Nephron progenitor cell (in vitro differentiated cells): ENCODE measurements at regions not wholly inside any gene's neighbourhood (a gene's known extent, or its start where the extent isn't known, plus 50 kb on each side); places are given as distances from the start of the nearest gene placed in this dataset.

Experiments
- DNase-seq: peaks from one replicate; pipeline ENCODE4 v3.0.0; 2021
- H3K27ac Mint-ChIP-seq: 2 replicates; pipeline ENCODE4 v1.8.0; 2021; ENCODE audit warnings: mild to moderate bottlenecking, moderate library complexity, mixed read lengths
- H3K27me3 Mint-ChIP-seq: 2 replicates; pipeline ENCODE4 v1.8.0; 2021; ENCODE audit warnings: mild to moderate bottlenecking, low read depth, mixed read lengths; ENCODE audit not compliant: poor library complexity
- H3K36me3 Mint-ChIP-seq: 2 replicates; pipeline ENCODE4 v1.8.0; 2021; ENCODE audit warnings: low read depth, mixed read lengths
- H3K4me1 Mint-ChIP-seq: 2 replicates; pipeline ENCODE4 v1.8.0; 2021; ENCODE audit warnings: mixed read lengths
- H3K4me3 Mint-ChIP-seq: 2 replicates; pipeline ENCODE4 v1.8.0; 2021; ENCODE audit warnings: mild to moderate bottlenecking, moderate library complexity, mixed read lengths
- H3K9me3 Mint-ChIP-seq: 2 replicates; pipeline ENCODE4 v1.8.0; 2021; ENCODE audit warnings: mild to moderate bottlenecking, moderate library complexity, mixed read lengths
- TF ChIP-seq, protein P1 (sequence below): fragments of 200-600 bp; sonication (generic); IDR thresholded peaks from 2 replicates; pipeline ENCODE4 v1.5.0; 2021; ENCODE audit warnings: antibody characterized with exemption

DNA sequence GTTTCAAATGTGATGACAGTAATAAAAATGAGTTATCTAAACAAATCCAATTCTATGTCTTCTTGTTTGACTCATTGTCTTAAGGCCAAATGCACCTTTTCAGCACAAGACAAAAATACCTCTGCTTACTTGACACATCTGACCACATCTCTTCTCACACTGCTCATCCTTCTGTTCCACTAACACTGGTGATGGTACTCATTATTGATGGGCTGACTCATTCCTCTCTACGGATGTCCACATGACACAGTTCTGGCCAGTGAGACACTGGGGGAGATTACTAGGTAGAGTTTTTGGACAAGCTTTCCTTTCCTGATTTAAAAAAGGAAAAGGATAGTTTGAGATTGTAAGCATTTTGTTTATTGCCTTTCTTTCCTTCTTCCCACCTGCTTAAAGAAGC lies 410.6 kb upstream of the THRB start:
- TF ChIP-seq, protein P1, sequence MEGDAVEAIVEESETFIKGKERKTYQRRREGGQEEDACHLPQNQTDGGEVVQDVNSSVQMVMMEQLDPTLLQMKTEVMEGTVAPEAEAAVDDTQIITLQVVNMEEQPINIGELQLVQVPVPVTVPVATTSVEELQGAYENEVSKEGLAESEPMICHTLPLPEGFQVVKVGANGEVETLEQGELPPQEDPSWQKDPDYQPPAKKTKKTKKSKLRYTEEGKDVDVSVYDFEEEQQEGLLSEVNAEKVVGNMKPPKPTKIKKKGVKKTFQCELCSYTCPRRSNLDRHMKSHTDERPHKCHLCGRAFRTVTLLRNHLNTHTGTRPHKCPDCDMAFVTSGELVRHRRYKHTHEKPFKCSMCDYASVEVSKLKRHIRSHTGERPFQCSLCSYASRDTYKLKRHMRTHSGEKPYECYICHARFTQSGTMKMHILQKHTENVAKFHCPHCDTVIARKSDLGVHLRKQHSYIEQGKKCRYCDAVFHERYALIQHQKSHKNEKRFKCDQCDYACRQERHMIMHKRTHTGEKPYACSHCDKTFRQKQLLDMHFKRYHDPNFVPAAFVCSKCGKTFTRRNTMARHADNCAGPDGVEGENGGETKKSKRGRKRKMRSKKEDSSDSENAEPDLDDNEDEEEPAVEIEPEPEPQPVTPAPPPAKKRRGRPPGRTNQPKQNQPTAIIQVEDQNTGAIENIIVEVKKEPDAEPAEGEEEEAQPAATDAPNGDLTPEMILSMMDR = no peak
- Mint-ChIP-seq H3K9me3 (no peaks in the 10 kb centered on the region), H3K27me3 (no peaks in the 10 kb centered on the region), H3K4me1 (peaks cover 2% of the 10 kb centered on the region), H3K4me3 (no peak overlapping the region), H3K27ac (no peak overlapping the region), H3K36me3 (no peaks in the 10 kb centered on the region)
- DNase-seq = no peak

DNA sequence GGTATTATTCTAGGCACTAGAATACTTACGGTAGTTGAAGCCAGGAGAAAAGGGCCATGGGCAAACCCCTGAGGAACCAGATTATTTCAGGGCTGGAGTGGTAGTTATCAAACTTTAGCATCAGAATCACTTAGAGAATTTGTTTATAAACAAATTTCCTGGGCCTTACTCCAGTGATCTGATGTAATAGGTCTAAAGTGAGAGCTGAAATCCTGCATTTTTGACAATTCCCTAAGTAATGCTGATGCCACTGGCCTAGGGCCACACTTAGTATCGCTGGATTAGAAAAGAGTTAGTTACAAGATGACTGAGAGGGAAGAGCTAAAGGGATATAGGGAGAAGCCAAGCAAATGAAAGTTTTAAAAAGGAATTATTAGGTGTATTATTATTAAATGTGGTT lies 412.5 kb upstream of the THRB start:
- Mint-ChIP-seq H3K27ac (no peak overlapping the region), H3K27me3 (peaks cover 4% of the 10 kb centered on the region)

DNA sequence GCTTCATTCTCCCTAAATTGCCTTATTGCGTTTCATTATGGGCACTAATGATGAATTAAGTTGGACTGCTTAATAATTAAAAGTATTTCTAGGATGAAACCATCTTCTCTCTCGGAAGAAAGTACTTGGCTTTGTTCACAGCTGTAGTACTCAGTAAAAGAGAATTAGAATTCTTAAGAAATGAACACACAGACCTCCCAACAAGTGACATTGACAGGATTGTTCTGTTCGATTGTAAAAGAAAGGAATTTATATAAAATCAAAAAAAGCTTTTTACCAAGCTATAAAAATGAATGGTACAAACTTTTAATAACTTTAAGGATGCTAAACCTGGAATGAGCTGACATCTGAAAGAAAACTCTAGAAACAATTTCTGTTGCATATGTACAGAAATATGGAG lies 416.4 kb upstream of the THRB start:
- DNase-seq = no peak
- Mint-ChIP-seq H3K27me3 (peaks cover 7% of the 10 kb centered on the region), H3K4me1 (no peaks in the 10 kb centered on the region), H3K9me3 (peaks cover 8% of the 10 kb centered on the region), H3K27ac (no peak overlapping the region), H3K36me3 (no peaks in the 10 kb centered on the region), H3K4me3 (no peak overlapping the region)
- TF ChIP-seq, protein P1 = no peak

More for the DNA sequence above, 412.5 kb upstream of the THRB start:
- DNase-seq = no peak
- no peaks in the 10 kb centered on the region for H3K9me3 Mint-ChIP-seq
- TF ChIP-seq, protein P1 = no peak
- H3K4me1 Mint-ChIP-seq = no peaks in the 10 kb centered on the region
- no peaks in the 10 kb centered on the region for H3K36me3 Mint-ChIP-seq
- no peak overlapping the region for H3K4me3 Mint-ChIP-seq

DNA sequence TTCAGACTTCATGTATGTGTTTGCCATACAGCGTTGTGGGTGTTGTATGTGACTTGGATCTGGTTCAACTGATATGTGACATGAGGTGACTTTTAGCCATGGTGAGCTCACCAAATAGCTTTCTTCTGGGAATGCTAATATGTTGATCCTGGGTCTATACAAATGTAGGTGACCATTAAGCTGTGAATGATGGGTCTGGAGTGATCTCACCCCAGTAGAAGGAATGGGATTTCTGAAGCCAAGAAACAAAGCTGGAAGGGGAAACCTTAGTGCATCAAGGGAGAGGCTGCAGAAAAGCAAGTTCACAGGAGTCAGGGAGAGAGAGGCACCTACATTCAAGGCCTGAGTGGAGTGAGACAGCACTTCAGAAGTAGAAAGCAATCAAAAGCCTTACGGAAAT lies 421.0 kb upstream of the THRB start:
- H3K9me3 Mint-ChIP-seq = peaks cover 8% of the 10 kb centered on the region
- no peaks in the 10 kb centered on the region for H3K4me1 Mint-ChIP-seq
- H3K4me3 Mint-ChIP-seq = no peak overlapping the region
- DNase-seq = no peak
- peaks cover 12% of the 10 kb centered on the region for H3K27me3 Mint-ChIP-seq
- H3K36me3 Mint-ChIP-seq = no peaks in the 10 kb centered on the region
- TF ChIP-seq, protein P1 = no peak
- H3K27ac Mint-ChIP-seq = no peak overlapping the region

DNA sequence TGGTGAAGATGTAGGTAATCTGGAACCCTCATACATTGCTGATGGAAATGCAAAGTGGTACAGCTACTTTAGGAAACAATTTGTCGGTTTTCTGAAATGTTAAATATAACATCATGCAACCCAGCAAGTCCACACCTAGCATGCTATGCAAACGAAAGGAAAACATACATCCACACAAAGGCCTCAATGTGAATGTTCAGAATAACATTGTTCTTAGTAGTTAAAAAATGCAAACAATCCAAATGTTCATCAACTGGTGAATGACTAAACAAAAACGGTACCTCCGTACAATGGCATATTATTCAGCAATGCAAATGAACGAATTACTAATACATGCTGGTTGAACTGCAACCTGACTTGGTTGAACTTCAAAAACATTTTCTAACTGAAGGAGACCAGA lies 423.3 kb upstream of the THRB start:
- Mint-ChIP-seq H3K27ac (no peak overlapping the region), H3K4me1 (no peaks in the 10 kb centered on the region), H3K27me3 (peaks cover 9% of the 10 kb centered on the region), H3K36me3 (no peaks in the 10 kb centered on the region), H3K9me3 (peaks cover 4% of the 10 kb centered on the region), H3K4me3 (no peak overlapping the region)
- TF ChIP-seq, protein P1 = no peak
- DNase-seq = no peak

DNA sequence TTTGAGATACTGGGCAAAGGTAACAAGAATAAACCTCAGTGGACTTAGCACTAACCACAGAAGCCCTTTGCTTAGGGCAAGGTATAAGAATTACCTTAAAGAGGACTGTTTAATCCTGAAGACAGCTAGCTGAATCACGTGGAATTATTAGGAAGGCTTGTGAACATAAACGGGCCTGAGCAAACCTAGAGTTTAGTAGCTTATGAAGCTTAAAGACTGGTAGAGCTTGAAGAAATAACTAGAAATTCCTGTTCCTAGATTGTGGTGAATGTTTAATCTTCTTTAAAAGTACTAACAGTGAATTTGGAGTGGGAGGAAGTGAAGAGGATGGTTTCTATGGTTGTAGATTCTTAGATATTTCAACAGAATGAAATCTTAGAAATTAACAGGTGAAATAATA lies 428.9 kb upstream of the THRB start:
- Mint-ChIP-seq H3K27me3 (peaks cover 5% of the 10 kb centered on the region), H3K4me1 (no peaks in the 10 kb centered on the region), H3K36me3 (no peaks in the 10 kb centered on the region), H3K4me3 (no peak overlapping the region), H3K9me3 (no peaks in the 10 kb centered on the region), H3K27ac (no peak overlapping the region)
- TF ChIP-seq, protein P1 = no peak
- no peak for DNase-seq
